ENCODE measurements at regions not wholly inside any gene's neighbourhood (a gene's known extent, or its start where the extent isn't known, plus 50 kb on each side); places are given as distances from the start of the nearest gene placed in this dataset.

- H4K91ac ChIP-seq (ENCODE audit: insufficient read depth, low read depth, low read length) = no peak overlapping the region
- H2BK20ac ChIP-seq (ENCODE audit: low read depth, low read length) = no peak overlapping the region
- BruUV-seq (replicated peaks) = no TSS peak
- H3K4me1 ChIP-seq (ENCODE audit: control insufficient read depth, insufficient read depth, low read length) = peaks cover 2% of the 10 kb centered on the region; the same call in 1 of the 2 replicates
- dilution Hi-C loops (cut with HindIII; ENCODE audit: low sequenced_read_pairs, unreplicated experiment) = no loop called here
- no peaks in the 10 kb centered on the region for H4K20me1 ChIP-seq (ENCODE audit: insufficient read depth, low read length)
- no peak overlapping the region for H2BK5ac ChIP-seq (ENCODE audit: low read depth, low read length, poor library complexity, severe bottlenecking)
- no peak overlapping the region for H3K23ac ChIP-seq (ENCODE audit: low read depth, low read length)
- H3K56ac ChIP-seq (ENCODE audit: extremely low read depth, insufficient read depth, low read length) = no peak overlapping the region
- in situ Hi-C loops (cut with MboI; ENCODE audit: low sequenced_read_pairs) = no loop called here
- H3K4me3 ChIP-seq (ENCODE audit: insufficient read depth, low read depth, low read length) = no peak overlapping the region
- no peak overlapping the region for H4K5ac ChIP-seq (ENCODE audit: low read depth, low read length)
- no peaks in the 10 kb centered on the region for H3K27me3 ChIP-seq (ENCODE audit: control insufficient read depth, insufficient read depth, low read length)
- no peak overlapping the region for H4K8ac ChIP-seq (ENCODE audit: low read depth in 2 of 2, low read length in 2 of 2)
- no peaks in the 10 kb centered on the region for H3K36me3 ChIP-seq (ENCODE audit: control insufficient read depth, insufficient read depth, low read length)
- H3K9me3 ChIP-seq (ENCODE audit: control insufficient read depth, insufficient read depth, low read length) = peaks cover 3% of the 10 kb centered on the region; the same call in 1 of the 2 replicates
- DNase-seq = no peak
- intact Hi-C loops (cut with micrococcal nuclease) = no loop called here
- no peaks in the 10 kb centered on the region for H3K79me1 ChIP-seq (ENCODE audit: low read depth in 1 of 2, low read length in 2 of 2)
- no peak overlapping the region for H3K27ac ChIP-seq (ENCODE audit: insufficient read depth, low read length)
- H3K4me2 ChIP-seq (ENCODE audit: low read depth, low read length) = no peak overlapping the region
- H3K4ac ChIP-seq (ENCODE audit: low read depth, low read length) = no peak overlapping the region
- no peak overlapping the region for H2BK15ac ChIP-seq (ENCODE audit: low read depth, low read length)
- no peak overlapping the region for H3K14ac ChIP-seq (replicated peaks; ENCODE audit: low read depth, low read length)
- CTCF ChIA-PET = interaction anchor here (0.6 kb wide), 1 partner anchor 155 kb away, joined by 4 read pairs; no protein-coding TSS in a partner anchor
- no peak overlapping the region for H3K9ac ChIP-seq (ENCODE audit: low read depth, low read length)
- no peak for ATAC-seq (ENCODE audit: low read depth)
- no CpG with 5 or more reads among the region's 2 CpGs for WGBS, 2 experiments (ENCODE audit: extremely low coverage in 2 of 2, insufficient read length in 1 of 2)
- H3K9me1 ChIP-seq (ENCODE audit: insufficient read depth, low read length) = no peaks in the 10 kb centered on the region
- POLR2A ChIA-PET (ENCODE audit: unreplicated experiment) = no interaction called here
- no peak overlapping the region for H2AK5ac ChIP-seq (ENCODE audit: low read depth, low read length)
- H2BK120ac ChIP-seq (ENCODE audit: low read depth, low read length) = no peak overlapping the region
- no peak overlapping the region for H2AFZ ChIP-seq (replicated peaks; ENCODE audit: low read length, poor library complexity)
- H2AK9ac ChIP-seq (replicated peaks; ENCODE audit: low read depth, low read length, poor library complexity) = no peak overlapping the region
- no peak overlapping the region for H3K18ac ChIP-seq (ENCODE audit: low read depth, low read length)
- TF ChIP-seq SMC3 (IDR thresholded peaks at IDR 0.05; ENCODE audit: low read depth, low read length) = no peak
- TF ChIP-seq RAD21 (IDR thresholded peaks at IDR 0.05; ENCODE audit: low read length) = no peak
- no peak for TF ChIP-seq MXI1 (IDR thresholded peaks at IDR 0.05; ENCODE audit: borderline replicate concordance, low read depth, low read length)
- TF ChIP-seq CHD1 (IDR thresholded peaks at IDR 0.05; ENCODE audit: low read depth, low read length) = no peak
- TF ChIP-seq RFX5 (IDR thresholded peaks at IDR 0.05; ENCODE audit: low read depth, low read length) = no peak
- TF ChIP-seq BHLHE40 (IDR thresholded peaks at IDR 0.05; ENCODE audit: low read depth, low read length) = no peak
- TF ChIP-seq, protein P1, sequence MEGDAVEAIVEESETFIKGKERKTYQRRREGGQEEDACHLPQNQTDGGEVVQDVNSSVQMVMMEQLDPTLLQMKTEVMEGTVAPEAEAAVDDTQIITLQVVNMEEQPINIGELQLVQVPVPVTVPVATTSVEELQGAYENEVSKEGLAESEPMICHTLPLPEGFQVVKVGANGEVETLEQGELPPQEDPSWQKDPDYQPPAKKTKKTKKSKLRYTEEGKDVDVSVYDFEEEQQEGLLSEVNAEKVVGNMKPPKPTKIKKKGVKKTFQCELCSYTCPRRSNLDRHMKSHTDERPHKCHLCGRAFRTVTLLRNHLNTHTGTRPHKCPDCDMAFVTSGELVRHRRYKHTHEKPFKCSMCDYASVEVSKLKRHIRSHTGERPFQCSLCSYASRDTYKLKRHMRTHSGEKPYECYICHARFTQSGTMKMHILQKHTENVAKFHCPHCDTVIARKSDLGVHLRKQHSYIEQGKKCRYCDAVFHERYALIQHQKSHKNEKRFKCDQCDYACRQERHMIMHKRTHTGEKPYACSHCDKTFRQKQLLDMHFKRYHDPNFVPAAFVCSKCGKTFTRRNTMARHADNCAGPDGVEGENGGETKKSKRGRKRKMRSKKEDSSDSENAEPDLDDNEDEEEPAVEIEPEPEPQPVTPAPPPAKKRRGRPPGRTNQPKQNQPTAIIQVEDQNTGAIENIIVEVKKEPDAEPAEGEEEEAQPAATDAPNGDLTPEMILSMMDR (conservative IDR thresholded peaks at IDR 0.05; ENCODE audit: low read depth, low read length) = no peak
- TF ChIP-seq FOS (IDR thresholded peaks at IDR 0.05; ENCODE audit: low read depth, low read length) = no peak
- no peak for TF ChIP-seq RCOR1 (IDR thresholded peaks at IDR 0.05; ENCODE audit: insufficient replicate concordance, low read length)
Observed at GRCh38 chrX:9301836-9302235, 163.0 kb upstream of the TBL1X start.

Measured in IMR-90 (cell line).